HG02970 (cell line): ENCODE measurements at regions not wholly inside any gene's neighbourhood (a gene's known extent, or its start where the extent isn't known, plus 50 kb on each side); places are given as distances from the start of the nearest gene placed in this dataset.
"Not testable (repeated sequence)": the region's sequence is repeated elsewhere in the genome, so short reads cannot be mapped to it uniquely, and the experiment has no call there.

Experiments
- ATAC-seq: cut with Tn5 transposase; IDR thresholded peaks from one replicate; pipeline ENCODE4 v1.9.1; 2021; ENCODE audit warnings: mild to moderate bottlenecking, moderate library complexity, moderate number of reproducible peaks; ENCODE audit not compliant: unreplicated experiment, low FRiP score

DNA sequence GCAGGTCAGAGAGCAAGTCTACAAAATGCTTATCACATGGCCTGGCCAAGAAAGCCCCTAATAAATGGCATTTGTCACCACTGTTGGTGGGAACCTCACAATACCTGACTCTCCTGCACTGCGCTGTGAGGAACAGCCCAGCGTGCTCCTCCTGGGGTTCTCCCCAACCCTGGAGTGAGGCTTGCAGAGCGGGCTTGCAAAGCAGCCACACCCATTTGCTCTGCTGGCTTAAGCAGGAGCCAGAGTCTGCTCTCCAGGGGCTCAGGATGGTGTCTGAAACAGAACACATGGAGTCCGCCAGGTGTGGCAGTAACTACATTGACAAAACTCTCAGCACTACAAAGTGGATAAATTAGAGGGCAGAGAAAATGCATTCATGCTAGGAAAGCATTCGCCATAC is 331.0 kb upstream of the CCL2 start:
- no peak for ATAC-seq

DNA sequence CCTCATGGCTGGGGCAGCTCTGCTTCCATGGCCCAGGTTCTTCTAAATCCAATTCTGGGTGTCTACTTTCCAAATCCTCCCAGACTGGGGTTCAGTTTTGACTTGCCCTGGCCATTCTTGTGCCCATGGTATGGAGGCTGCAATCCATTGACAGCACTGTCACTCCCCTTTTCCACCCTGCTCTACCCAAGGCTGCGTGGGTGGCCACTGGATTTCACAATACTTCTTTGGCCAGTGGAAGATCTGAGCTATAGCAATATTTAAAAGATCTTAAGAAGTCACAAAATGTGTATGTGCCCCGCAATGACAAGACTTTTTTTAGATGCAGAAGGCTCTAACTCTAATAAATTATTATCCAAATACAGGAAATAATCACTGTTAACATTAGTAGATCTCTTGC is 329.4 kb upstream of the CCL2 start:
- no peak for ATAC-seq

- no peak for ATAC-seq
Measured at GRCh38 chr17:33927732-33928133, 327.4 kb upstream of the CCL2 start.

DNA sequence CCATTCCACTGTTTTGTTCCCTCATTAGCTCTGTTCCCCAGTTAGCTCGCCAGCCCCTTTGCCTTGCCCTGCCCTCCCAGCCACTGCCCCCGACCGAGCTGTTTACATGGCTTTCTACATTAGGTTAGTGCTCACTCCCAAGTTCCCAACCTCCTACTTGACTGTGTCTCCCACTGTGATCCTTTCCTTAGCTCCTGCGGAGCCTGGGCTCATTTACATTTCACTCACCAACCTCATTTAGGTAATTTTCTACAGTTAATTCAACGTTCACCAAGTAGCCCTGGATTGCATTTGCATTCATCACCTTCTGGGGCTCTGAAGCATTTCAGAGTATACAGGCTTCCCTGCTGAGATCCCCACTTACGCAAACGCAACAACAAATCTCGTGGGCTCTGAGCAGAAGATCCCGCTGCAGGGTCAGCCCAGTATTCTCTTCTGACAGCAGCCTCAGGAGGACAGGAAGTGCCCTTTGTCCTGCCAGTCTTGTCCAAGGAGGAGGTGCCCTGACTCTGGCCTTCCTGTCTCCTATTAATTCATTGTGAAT is 325.8 kb upstream of the CCL2 start:
- ATAC-seq, result no peak

DNA sequence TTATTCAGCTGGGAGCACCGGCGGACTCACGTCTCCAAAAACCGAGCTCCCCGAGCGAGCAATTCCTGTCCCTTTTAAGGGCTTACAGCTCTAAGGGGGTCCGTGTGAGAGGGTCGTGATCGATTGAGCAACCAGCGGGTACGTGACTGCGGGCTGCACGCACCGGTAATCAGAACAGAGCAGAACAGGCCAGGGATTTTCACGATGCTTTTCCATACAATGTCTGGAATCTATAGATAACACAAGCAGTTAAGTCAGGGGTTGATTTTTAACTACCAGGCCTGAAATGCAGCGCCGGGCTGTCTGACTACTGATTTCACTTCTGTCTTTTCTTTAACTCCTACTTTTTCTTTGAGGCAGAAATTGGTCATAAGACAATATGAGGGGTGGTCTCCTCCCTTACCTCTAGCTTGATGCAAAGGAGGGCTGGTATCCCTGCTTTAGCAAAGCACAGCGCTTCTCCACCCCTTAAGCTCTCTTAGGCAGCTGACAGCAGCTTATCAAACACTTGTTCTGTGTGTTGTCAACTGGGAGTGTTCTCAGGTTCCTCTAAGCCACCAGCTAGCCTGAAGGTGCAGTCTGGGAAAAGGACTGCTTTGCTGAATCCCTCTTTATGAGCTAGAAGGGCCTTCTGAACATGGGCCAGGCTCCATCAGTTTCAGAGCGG is 323.8 kb upstream of the CCL2 start:
- not testable (repeated sequence) for ATAC-seq

DNA sequence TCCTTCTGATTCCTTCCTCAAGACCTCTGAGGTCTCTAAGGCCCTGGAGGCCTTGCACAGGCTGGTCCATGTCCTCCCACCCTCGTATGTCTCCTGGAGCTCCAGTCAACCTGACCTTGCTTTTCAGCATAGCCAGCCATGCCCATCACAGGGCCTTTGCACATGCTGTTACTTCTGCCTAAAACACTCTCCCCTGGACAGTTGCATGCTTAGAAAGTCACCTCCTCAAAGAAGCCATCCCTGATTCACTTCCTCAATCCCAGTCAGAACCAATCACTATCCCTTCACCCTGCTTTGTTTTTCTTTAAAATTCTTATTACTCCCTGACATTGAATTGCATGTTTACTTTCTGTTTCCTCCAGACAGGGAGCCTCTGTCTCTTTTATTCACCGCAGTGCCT is 322.1 kb upstream of the CCL2 start:
- no peak for ATAC-seq

GRCh38 chr17:33933576-33933975 is 321.5 kb upstream of the CCL2 start:
- ATAC-seq, result no peak

- no peak for ATAC-seq
Measured at GRCh38 chr17:33934696-33935095, 320.4 kb upstream of the CCL2 start.

DNA sequence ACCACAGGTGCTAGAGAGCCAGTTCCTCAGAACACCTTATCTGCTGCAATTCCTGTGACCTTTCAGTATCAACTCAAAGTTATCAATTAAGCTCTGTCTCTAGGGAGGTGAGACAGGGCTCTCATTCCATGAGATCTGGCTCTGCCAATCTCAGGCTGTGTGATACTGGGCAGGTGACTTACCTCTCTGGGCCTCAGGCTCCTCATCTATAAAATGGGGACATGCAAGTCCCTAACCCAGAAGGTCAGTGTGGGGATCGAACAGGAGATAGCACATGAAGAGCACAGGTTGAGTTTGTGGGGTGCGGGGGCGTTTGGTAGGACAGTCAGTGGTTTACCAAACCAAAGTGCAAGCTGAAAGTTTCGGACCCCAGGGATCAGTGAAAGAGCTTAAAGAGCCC is 319.3 kb upstream of the CCL2 start:
- no peak for ATAC-seq

GRCh38 chr17:33936764-33937163 is 318.3 kb upstream of the CCL2 start:
- ATAC-seq, result no peak

GRCh38 chr17:33939959-33940358 is 315.1 kb upstream of the CCL2 start:
- no peak for ATAC-seq

GRCh38 chr17:33940769-33941370 is 314.2 kb upstream of the CCL2 start:
- ATAC-seq, result no peak

- no peak for ATAC-seq
Measured at GRCh38 chr17:33941744-33942143, 313.3 kb upstream of the CCL2 start.

DNA sequence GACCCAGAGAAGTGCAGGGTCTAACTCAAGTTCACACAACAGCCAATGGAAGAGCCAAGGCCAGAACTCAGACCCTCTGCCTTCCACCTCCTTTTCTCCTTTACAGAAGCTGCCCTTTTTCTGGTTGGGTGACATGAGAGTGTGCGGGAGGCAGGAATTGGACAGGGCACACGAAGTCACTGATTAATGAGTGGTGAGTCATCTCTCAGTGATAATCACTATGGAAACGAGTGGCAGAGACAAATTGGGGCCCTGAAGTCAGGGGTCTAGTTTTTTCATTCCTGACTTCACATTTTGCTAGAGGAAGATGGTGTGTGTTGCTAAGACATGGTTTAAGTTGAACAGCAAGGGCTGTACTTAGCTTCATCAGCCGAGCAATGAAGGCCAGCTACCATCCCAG is 312.7 kb upstream of the CCL2 start:
- ATAC-seq, result no peak

GRCh38 chr17:33944412-33944811 is 310.7 kb upstream of the CCL2 start:
- ATAC-seq, result no peak

- no peak for ATAC-seq
Measured at GRCh38 chr17:33944826-33945225, 310.3 kb upstream of the CCL2 start.

- no peak for ATAC-seq
Measured at GRCh38 chr17:33945646-33946546, 309.2 kb upstream of the CCL2 start.

DNA sequence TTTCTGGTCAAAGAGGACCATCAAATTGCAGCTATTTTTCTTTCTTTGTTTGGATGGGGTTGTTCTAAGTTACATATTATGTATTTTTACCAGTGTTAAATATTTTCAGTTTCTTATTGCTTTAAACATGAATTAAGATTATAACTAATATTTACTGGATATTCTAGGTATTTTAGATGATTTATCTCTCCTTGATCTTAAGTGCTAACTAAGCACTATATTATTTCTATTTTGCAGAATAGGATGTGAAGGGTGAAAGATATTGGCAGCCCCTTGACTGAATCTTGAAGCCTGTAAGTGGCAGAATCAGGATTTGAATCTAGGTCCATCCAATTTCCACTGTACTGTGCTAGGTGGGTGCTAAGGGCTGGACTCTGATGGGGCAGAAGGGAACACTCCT is 307.3 kb upstream of the CCL2 start:
- no peak for ATAC-seq

DNA sequence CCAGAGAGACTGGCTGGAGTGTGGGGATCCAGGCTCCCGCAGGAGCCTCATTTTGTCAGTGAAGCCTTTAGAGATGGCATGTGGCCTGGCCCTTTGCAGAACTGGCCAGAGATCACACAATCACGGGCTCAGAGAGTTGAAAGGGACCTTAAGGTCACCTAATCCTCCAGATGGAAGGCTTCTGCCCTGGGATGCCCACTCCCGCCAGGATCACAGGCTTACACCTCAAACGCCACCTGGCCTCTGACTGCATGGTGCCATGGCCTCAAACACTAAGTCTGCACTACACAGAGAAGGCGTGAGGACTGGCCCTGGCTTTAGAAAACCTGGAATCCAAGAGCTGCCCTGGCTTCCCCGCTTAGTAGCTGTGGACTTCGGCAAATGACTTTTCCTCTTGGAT is 306.8 kb upstream of the CCL2 start:
- no peak for ATAC-seq

DNA sequence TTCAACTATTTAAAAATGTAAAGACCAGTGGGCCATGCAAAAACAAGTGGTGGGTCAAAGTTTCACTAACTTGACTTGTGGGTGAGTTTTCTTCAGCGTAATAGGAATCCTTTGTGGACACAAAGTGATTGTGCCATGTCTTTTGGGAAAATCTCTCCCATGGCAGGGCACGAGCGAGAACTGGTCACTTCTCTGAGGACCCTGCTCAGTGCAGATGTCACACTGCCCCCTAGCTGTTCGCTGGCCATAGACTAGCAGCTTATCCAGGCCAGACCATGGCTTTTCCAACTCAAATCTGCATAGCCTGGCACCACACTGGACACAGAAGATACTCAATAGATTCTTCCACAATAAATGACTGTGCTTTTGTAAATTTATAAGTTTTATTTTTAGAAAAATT is 306.0 kb upstream of the CCL2 start:
- no peak for ATAC-seq

- ATAC-seq, result no peak
Measured at GRCh38 chr17:33950061-33950460, 305.0 kb upstream of the CCL2 start.
